Activated CD4-positive, alpha-beta T cell treated with anti-CD3 and anti-CD28 coated beads for 1 hour (primary cell): ENCODE measurements at regions not wholly inside any gene's neighbourhood (a gene's known extent, or its start where the extent isn't known, plus 50 kb on each side); places are given as distances from the start of the nearest gene placed in this dataset.

Experiments
- DNase-seq: peaks from one replicate; pipeline ENCODE4 v3.0.0-alpha.2; 2020

- no peak for DNase-seq
Measured at GRCh38 chr2:43031471-43032212, 194.8 kb downstream of the ZFP36L2 start.

- DNase-seq = no peak
Measured at GRCh38 chr2:43030551-43031307, 195.7 kb downstream of the ZFP36L2 start.

- no peak for DNase-seq
Measured at GRCh38 chr2:43029186-43029585, 197.2 kb downstream of the ZFP36L2 start.

DNA sequence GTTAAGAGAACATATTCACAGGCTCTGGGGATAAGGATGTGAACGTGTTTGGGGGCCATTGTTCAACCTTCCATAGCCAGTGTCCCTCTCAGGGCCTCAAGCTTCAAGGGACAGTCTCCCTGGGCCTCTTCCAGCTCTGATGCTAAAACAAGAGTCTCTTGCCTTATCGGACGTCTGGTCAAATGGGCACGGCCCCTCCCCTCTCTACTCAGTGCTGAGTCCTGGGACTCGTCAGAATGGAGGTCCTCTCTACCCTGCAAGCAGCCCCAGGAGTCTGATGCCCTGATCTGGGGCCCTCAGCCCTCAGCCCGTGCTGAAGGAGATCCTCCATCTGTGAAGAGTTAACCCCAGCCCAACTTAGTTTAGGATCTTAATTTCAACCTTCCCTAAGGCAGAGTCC is 198.2 kb downstream of the ZFP36L2 start:
- DNase-seq = no peak

GRCh38 chr2:43027097-43027873 is 199.1 kb downstream of the ZFP36L2 start:
- DNase-seq = no peak

DNA sequence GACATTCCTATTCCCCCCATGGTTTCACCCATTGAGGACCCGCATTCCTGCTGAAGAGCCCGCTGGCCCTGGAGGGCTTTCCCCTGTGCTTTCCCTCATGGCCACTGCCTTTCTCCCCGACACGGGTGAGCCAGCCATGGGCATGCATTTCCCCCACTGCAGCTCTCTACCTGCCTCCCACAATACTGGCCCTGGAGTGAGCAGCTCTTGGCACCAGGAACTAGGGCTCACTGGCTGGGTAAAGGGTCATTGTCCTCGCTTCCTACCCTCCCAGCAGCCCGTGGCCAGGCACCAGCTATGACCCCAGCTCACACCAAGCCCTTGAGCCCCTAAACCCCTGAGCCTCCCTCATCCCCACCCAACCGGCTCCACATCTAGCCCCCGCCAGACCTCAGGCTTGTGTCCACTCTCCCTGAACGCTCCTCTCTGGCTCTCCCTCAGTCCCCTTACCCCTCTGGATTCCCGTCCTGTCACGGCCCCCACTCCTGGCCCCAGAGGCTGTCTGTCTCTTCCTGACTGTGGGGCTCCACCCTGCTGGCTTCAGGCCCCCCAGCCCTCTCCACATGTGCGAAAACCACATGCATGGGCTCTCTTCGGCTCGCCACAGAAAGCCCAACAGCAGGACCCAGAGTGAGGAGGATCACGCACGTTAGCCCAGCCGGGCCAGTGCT is 199.8 kb downstream of the ZFP36L2 start:
- DNase-seq = no peak

DNA sequence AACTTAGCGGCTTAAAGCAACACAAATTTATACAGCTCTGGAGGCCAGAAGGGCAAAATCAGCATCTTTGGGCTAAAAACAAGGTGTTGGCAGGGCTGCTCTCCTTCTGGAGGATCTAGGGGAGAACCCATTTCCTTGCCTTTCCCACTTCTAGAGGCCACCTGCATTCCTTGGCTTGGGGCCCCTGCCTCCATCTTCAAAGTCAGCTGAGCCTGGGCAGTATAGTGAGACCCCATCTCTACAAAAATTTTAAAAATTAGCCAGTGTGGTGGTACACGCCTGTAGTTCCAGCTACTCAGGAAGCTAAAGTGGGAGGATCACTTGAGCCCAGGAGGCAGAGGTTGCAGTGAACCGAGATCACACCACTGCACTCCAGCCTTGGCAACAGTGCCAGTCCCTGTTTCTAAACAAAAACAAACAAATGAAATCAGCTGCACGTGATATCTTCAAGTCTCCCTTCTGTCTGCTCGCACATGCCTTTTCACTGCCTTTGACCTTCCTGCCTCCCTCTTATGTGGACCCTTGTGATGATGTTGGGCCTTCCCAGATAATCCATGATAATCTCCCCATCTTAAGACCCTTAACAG is 200.6 kb downstream of the ZFP36L2 start:
- DNase-seq = no peak

GRCh38 chr2:43024515-43025011 is 201.8 kb downstream of the ZFP36L2 start:
- no peak for DNase-seq

DNA sequence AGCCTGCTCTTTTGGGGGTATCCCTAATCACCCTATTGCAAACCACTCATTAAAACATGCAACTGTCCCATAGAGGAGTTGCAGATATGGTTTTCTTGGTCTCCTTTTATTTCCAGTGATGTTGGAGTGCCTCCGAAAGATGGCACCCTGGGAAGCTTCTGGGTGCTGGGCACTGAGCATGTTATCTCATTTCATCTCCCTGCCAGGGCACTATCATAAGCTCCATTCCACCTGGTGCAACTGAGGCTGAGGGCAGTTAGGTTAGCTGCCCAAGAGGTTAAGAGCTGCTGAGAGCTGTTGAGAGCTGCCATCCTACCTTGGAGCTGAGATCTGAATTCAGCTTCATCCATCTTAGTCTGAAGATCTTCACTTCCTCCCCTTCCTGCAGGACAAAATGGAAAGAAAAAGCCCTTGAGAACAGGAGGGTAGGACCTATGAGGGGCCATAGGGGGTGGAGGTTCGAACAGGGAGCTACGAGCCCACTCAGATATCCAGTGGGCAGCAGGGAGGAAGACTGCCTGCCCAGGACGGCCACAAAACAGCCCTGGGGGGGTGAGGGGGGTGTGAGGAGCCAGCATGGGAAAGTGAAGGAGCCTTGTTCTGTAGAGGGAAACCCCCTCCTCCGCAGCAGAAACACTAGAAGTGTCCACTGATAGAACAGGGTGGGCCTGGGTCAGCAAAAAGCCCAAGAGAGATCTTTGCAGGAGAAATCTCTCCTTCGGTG is 202.5 kb downstream of the ZFP36L2 start:
- DNase-seq = no peak

GRCh38 chr2:43022896-43023295 is 203.5 kb downstream of the ZFP36L2 start:
- no peak for DNase-seq

DNA sequence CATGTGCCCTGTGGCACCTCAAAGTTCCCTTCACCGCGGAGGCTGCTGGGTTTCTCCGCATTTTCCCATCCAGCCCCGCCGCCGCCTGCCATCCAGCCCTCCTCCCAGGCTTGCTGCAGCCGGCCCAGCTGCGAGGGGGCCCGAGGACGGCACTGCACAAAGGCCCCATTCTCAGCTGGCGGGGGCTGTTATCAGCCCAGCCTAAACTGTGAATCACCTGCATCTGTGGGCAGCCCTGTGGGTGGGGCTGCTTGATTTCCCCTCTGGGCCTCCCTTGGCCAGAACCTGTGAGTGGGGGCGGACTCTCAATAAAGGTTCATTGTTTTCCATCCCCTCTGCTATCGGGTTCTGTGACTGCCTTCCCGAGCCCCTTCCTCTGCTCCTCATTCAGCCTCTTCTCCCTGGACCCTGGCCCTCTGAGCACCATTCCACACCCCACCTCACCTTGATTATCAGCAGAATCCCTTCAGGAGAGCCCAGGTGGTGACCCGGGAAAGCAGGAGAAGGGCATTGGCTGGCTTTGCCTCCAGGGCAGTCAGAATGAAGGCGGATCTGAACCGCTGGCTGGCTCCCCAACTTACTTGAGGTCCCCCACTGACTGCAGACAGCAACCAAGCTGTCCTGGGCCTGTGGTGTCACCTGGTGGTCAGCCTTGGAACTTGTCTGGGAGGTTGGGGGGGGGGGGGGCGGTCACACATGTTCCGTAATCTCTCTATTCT is 204.5 kb downstream of the ZFP36L2 start:
- no peak for DNase-seq

GRCh38 chr2:43020990-43021669 is 205.3 kb downstream of the ZFP36L2 start:
- DNase-seq = no peak

- no peak for DNase-seq
Measured at GRCh38 chr2:43020296-43020695, 206.1 kb downstream of the ZFP36L2 start.

DNA sequence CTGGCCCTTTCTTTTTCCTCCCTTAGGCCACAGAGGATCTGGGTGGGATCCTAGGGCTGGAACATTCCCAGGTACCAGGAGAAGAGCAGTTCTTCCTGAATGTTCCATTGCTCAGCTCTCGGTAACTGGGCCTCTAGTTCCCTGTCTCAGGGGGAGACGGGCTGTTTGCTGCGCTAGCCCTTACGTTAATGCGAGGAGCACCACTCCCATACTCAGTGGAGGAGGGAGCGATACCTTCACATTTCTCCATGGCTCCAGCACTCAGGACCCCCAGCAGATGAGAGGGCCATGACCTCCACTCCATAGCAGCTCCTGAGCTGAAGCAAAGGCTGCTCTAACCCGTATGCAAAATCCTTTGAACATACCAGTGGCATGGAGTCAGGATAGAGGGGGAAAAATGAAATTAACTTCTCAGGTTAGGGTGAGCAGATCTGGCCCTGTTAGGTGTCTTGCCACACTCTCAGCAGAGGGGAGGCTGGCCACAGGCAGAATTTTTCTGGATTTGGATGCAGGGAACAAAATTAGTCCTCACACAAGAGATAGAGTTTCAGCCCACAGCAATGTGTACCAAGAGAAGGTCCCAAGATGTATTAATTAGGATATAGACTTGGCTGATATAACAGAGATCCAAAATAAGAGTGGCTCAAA is 206.7 kb downstream of the ZFP36L2 start:
- no peak for DNase-seq

DNA sequence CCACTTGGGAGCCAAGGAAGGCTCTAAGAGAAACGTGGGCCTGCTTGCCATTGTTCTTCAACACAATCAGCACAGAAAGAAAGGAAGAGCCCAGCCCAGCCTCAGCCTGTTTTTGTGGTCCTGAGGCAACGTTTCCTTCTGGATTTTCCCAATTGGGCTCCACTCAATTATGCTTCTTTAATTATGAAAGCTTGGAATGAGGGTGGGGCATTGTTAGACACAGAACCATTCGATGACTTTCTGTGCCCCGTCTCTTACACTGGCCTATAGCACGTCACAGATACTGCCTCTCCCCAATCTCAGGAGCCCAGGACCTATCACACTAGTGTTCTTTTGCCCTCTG is 207.4 kb downstream of the ZFP36L2 start:
- DNase-seq = no peak

- DNase-seq = no peak
Measured at GRCh38 chr2:43018179-43019024, 208.0 kb downstream of the ZFP36L2 start.

DNA sequence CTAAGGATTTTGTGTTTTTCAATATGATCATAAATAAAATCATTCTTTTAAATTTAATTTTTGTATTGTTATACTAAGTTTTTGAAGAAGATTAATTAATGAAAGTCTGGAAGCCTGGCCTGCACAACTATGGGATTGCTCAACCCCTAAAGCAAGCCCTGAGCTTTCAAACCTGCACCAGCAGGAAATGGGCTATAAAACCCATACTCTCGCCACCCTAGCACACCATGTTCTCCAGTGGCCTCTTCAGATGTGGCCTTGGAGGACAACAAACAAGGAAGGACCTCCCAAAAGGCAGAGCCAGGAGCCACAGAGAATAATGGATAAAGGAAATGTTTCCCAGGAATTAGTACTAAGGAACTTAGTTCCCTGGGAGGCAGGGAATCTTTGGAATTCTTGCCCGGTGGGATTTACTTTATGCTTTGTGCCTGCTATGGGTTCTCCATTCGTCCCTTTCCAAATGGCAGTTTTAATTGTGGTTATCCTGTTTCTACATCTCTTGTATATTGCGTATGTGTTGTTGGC is 212.5 kb downstream of the ZFP36L2 start:
- no peak for DNase-seq

GRCh38 chr2:43012966-43013365 is 213.4 kb downstream of the ZFP36L2 start:
- no peak for DNase-seq

- no peak for DNase-seq
Measured at GRCh38 chr2:43011158-43011491, 215.3 kb downstream of the ZFP36L2 start.
